HCEC 1CT (cell line): ENCODE measurements at regions not wholly inside any gene's neighbourhood (a gene's known extent, or its start where the extent isn't known, plus 50 kb on each side); places are given as distances from the start of the nearest gene placed in this dataset.

ENCODE experiments used
- DNase-seq: peaks from one replicate; pipeline ENCODE4 v3.0.0-alpha.2; 2017

- DNase-seq = peak; percentile 3
These were observed 89.4 kb downstream of the EFNB1 start for GRCh38 chrX:68918202-68918601.

- no peak for DNase-seq
These were observed 89.0 kb downstream of the EFNB1 start for GRCh38 chrX:68917799-68918198.

GRCh38 chrX:68916891-68917290 lies 88.1 kb downstream of the EFNB1 start:
- no peak for DNase-seq

DNA sequence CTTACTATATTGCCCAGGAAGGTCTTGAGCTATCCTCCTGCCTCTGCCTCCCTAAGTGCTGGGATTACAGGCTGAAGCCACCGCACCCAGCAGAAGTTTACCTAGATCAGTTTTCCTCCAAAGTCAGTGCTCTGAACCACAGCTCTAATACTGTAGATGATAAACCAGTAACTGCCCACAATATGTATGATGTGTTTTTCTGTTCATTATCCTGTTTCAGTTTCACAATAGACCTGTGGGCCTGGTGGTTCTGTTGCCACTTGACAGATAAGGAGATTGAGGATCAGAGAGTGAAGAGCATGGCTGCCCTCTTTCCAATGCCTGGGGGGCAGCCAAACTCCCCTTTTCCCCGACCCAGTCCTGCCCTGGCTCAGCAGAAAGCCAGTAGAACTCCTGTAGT lies 87.0 kb downstream of the EFNB1 start:
- no peak for DNase-seq

GRCh38 chrX:68914479-68914946 lies 85.7 kb downstream of the EFNB1 start:
- no peak for DNase-seq

GRCh38 chrX:68913249-68913547 lies 84.4 kb downstream of the EFNB1 start:
- DNase-seq = no peak

GRCh38 chrX:68912113-68912512 lies 83.3 kb downstream of the EFNB1 start:
- no peak for DNase-seq

DNA sequence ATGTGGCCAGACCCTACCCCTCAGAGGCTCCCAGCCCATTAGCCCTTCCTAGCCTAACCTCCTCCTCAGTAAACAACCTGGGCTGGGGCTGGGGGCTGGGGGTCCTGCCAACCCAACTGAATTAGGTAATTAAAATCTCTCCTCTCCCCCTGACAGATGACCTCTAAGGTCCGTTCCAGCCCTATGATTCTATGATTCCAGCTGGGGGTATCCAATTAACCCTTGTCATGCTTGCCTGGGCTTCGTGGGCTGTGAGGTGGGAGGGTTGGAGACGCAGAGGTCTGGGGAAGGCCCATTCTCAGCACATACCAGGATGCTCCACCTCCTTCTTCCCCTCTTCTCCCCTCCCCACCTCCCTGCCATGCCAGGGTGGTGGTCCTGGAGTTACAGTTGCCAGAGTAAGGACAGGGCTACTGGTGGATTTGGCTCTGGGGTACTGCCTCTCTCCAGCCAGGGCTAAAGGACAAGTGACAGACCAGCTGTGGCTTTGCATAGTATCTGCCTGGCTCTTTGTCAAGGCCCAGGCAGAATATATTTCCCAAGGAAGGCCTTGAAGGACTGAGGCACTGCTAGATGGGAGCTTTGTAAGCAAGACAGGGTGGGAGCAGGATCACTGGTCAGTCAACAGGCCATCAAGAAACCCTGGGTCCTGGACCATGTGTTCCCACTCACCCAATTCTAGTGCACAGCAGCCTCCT lies 82.1 kb downstream of the EFNB1 start:
- DNase-seq = no peak

DNA sequence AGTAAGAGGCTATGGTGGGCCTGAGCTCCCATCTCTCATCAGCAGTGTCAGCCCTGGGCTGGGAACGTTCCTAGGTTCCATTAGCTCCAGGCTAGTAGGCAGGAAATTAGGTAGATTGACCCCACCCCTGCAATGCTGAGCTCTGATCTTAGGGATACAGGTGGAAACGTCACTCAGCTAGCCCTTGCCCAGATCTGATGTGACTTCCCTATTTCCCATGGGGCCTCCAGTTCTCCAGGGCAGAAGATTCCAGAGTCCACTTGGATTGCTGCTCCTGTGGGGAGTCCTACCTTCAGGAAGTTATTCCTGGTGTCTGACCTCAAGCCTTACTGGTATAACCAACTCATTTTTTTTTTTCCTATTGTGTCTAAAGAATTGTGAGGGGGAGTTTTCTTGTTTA lies 81.1 kb downstream of the EFNB1 start:
- DNase-seq = no peak

- DNase-seq = no peak
These were observed 79.2 kb downstream of the EFNB1 start for GRCh38 chrX:68908071-68908470.

GRCh38 chrX:68902706-68903504 lies 74.1 kb downstream of the EFNB1 start:
- DNase-seq = no peak

GRCh38 chrX:68901519-68901918 lies 72.7 kb downstream of the EFNB1 start:
- no peak for DNase-seq

DNA sequence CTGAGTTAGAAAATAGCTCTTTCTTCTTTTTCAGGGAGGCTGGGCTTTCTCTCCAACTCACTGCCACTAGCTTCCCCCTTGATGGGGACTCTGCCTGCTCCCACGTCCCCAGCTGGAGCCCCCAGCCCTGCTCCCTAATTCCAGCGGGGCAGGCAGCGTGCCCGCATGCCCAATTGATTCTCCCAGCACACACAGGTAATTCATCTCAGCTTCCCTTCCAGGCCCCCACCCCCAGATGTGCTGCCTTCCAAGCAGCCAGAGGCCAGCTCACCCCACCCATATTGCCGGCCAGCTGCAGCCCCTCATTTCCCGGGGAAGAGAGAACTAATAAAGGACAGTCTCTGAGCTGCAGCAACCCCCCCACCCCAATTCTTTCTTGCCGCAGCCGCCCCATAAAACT lies 69.8 kb downstream of the EFNB1 start:
- no peak for DNase-seq

- no peak for DNase-seq
These were observed 68.5 kb downstream of the EFNB1 start for GRCh38 chrX:68897118-68897945.

GRCh38 chrX:68896581-68896980 lies 67.8 kb downstream of the EFNB1 start:
- no peak for DNase-seq

- DNase-seq = no peak
These were observed 67.0 kb downstream of the EFNB1 start for GRCh38 chrX:68895778-68896177.

GRCh38 chrX:68895341-68895755 lies 66.5 kb downstream of the EFNB1 start:
- no peak for DNase-seq

- DNase-seq = no peak
These were observed 65.9 kb downstream of the EFNB1 start for GRCh38 chrX:68894513-68895340.

DNA sequence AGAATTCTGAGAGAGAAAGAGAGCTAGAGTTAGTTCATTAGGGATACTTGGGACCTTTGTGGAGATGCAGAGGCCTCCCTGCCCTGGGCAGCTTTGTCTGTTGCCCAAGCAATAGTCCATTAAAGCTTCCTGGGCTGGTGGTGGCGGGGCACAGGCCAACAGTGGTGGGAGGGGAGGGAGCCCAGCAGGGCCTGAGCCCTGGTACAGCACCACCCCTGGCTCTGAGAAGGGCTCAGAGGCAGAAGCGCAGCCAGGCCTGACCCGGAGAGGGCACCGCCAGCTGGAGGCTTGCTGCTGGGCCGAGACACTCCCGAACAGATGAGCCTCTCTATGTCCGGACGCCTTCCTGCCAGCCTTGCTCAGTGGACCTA lies 65.3 kb downstream of the EFNB1 start:
- DNase-seq = no peak

GRCh38 chrX:68892651-68893050 lies 63.8 kb downstream of the EFNB1 start:
- no peak for DNase-seq

- DNase-seq = no peak
These were observed 63.3 kb downstream of the EFNB1 start for GRCh38 chrX:68892134-68892533.
